ENCODE measurements at regions not wholly inside any gene's neighbourhood (a gene's known extent, or its start where the extent isn't known, plus 50 kb on each side); places are given as distances from the start of the nearest gene placed in this dataset.

- no peak for TF ChIP-seq POLR2AphosphoS5 (IDR thresholded peaks at IDR 0.05; ENCODE audit: insufficient read depth in 1 of 2, low read depth in 1 of 2)
- no peak for TF ChIP-seq POLR2A (IDR thresholded peaks at IDR 0.05)
- TF ChIP-seq CTCF (IDR thresholded peaks at IDR 0.05): no peak
- no peak for DNase-seq (ENCODE audit: extremely low spot score in 2 of 2)
- intact Hi-C loops (cut with DNase I): no loop called here
These were observed 831.8 kb downstream of the EPHA7 start for GRCh38 chr6:92587525-92587924.

GRCh38 chr6:92586236-92586977, 833.0 kb downstream of the EPHA7 start:
- no peaks in the 10 kb centered on the region for H3K36me3 ChIP-seq
- no peak for DNase-seq (ENCODE audit: extremely low spot score in 2 of 2)
- intact Hi-C loops (cut with DNase I): no loop called here
- H3K27ac ChIP-seq: no peak overlapping the region
- H3K4me1 ChIP-seq: no peaks in the 10 kb centered on the region
- no peak overlapping the region for H3K4me3 ChIP-seq
- TF ChIP-seq POLR2A (IDR thresholded peaks at IDR 0.05) (no peak), CTCF (IDR thresholded peaks at IDR 0.05) (no peak), POLR2AphosphoS5 (IDR thresholded peaks at IDR 0.05; ENCODE audit: insufficient read depth in 1 of 2, low read depth in 1 of 2) (no peak)
- H3K27me3 ChIP-seq: no peaks in the 10 kb centered on the region
- H3K9me3 ChIP-seq: no peaks in the 10 kb centered on the region

More at GRCh38 chr6:92587525-92587924, 831.8 kb downstream of the EPHA7 start:
- no peaks in the 10 kb centered on the region for H3K36me3 ChIP-seq
- no peaks in the 10 kb centered on the region for H3K9me3 ChIP-seq
- H3K4me3 ChIP-seq: no peak overlapping the region
- no peak overlapping the region for H3K27ac ChIP-seq
- H3K27me3 ChIP-seq: no peaks in the 10 kb centered on the region
- no peaks in the 10 kb centered on the region for H3K4me1 ChIP-seq

DNA sequence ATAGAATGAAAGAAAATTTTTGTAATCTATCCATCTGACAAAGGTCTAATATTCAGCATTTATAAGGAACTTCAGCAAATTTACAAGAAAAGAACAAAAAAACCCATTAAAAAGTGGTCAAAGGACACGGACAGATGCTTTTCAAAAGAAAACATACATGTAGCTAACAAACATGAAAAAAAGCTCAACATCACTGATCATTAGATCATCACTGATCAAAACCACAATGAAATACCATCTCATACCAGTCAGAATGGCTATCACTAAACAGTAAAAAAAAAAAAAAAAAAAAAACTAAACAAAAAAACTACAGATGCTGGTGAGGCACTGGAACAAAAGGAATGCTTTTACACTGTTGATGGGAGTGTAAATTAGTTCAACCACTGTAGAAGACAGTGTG, 837.1 kb downstream of the EPHA7 start:
- H3K27me3 ChIP-seq: no peaks in the 10 kb centered on the region
- H3K4me1 ChIP-seq: no peaks in the 10 kb centered on the region
- no peak for DNase-seq (ENCODE audit: extremely low spot score in 2 of 2)
- no peaks in the 10 kb centered on the region for H3K9me3 ChIP-seq
- intact Hi-C loops (cut with DNase I): no loop called here
- H3K4me3 ChIP-seq: no peak overlapping the region
- no peak overlapping the region for H3K27ac ChIP-seq
- TF ChIP-seq POLR2A (IDR thresholded peaks at IDR 0.05): no peak
- TF ChIP-seq CTCF (IDR thresholded peaks at IDR 0.05): no peak
- no peak for TF ChIP-seq POLR2AphosphoS5 (IDR thresholded peaks at IDR 0.05; ENCODE audit: insufficient read depth in 1 of 2, low read depth in 1 of 2)
- no peaks in the 10 kb centered on the region for H3K36me3 ChIP-seq

GRCh38 chr6:92577077-92577719, 842.2 kb downstream of the EPHA7 start:
- Histone ChIP-seq H3K36me3 (no peaks in the 10 kb centered on the region), H3K9me3 (no peaks in the 10 kb centered on the region), H3K4me3 (no peak overlapping the region), H3K27ac (no peak overlapping the region), H3K27me3 (no peaks in the 10 kb centered on the region), H3K4me1 (no peaks in the 10 kb centered on the region)
- intact Hi-C loops (cut with DNase I): loop anchor here (2.0 kb wide), 1 partner anchor 20 kb away; no protein-coding TSS in a partner anchor
- DNase-seq (ENCODE audit: extremely low spot score in 2 of 2): no peak
- TF ChIP-seq CTCF (IDR thresholded peaks at IDR 0.05): no peak
- no peak for TF ChIP-seq POLR2AphosphoS5 (IDR thresholded peaks at IDR 0.05; ENCODE audit: insufficient read depth in 1 of 2, low read depth in 1 of 2)
- TF ChIP-seq POLR2A (IDR thresholded peaks at IDR 0.05): no peak

DNA sequence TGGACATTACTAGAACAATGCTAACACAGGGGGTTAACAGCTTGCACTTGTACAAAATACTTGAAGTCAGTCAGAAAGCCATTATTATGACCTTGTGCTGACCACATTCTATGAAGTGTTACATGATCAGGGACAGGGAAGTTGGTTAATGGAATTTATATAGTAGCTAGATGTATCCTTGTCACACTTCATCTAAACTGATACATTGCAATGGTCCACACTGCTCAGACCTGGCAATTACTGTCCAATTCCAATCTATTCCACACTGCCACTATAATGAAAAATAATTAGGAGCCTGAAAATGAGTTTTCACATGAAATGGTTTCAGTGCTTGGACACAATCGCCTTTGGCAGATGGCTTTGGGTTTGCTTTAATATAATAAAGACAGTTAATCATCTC, 850.8 kb downstream of the EPHA7 start:
- intact Hi-C loops (cut with DNase I): no loop called here
- H3K4me3 ChIP-seq: no peak overlapping the region
- H3K27ac ChIP-seq: no peak overlapping the region
- no peak for DNase-seq (ENCODE audit: extremely low spot score in 2 of 2)
- H3K27me3 ChIP-seq: no peaks in the 10 kb centered on the region
- no peaks in the 10 kb centered on the region for H3K9me3 ChIP-seq
- no peaks in the 10 kb centered on the region for H3K36me3 ChIP-seq
- H3K4me1 ChIP-seq: no peaks in the 10 kb centered on the region
- TF ChIP-seq POLR2AphosphoS5 (IDR thresholded peaks at IDR 0.05; ENCODE audit: insufficient read depth in 1 of 2, low read depth in 1 of 2) (no peak), CTCF (IDR thresholded peaks at IDR 0.05) (no peak), POLR2A (IDR thresholded peaks at IDR 0.05) (no peak)
